ENCODE measurements at regions not wholly inside any gene's neighbourhood (a gene's known extent, or its start where the extent isn't known, plus 50 kb on each side); places are given as distances from the start of the nearest gene placed in this dataset.

GRCh38 chr9:13529321-13530104 lies 250.0 kb upstream of the MPDZ start:
- 90 to 92% methylated on average over 4 to 6 of the region's 6 CpGs for WGBS, 2 experiments (ENCODE audit: insufficient coverage in 1 of 2, insufficient read length in 1 of 2)
- Histone ChIP-seq H3K4me1 (ENCODE audit: control insufficient read depth, insufficient read depth, low read length) (no peaks in the 10 kb centered on the region), H3K27me3 (ENCODE audit: control insufficient read depth, insufficient read depth, low read length, poor library complexity, severe bottlenecking) (no peaks in the 10 kb centered on the region), H3K27ac (ENCODE audit: low read depth, low read length) (no peak overlapping the region), H3K9ac (ENCODE audit: extremely low read depth, low read length, poor library complexity, severe bottlenecking) (no peak overlapping the region), H3K36me3 (ENCODE audit: control insufficient read depth, insufficient read depth, low read length) (no peaks in the 10 kb centered on the region), H3K4me3 (ENCODE audit: low read length) (no peak overlapping the region), H3K9me3 (ENCODE audit: control insufficient read depth, low read length) (no peaks in the 10 kb centered on the region)
- Mint-ChIP-seq H3K9me3 (peaks cover 6% of the 10 kb centered on the region), H3K4me3 (no peak overlapping the region), H3K27ac (no peak overlapping the region), H3K36me3 (ENCODE audit: low read depth) (no peaks in the 10 kb centered on the region), H3K4me1 (no peaks in the 10 kb centered on the region), H3K27me3 (ENCODE audit: insufficient read depth) (peaks cover 1% of the 10 kb centered on the region)
- no peak for DNase-seq
- no peak for TF ChIP-seq CTCF (conservative IDR thresholded peaks at IDR 0.05)

GRCh38 chr9:13524245-13524644 lies 244.8 kb upstream of the MPDZ start:
- no peak overlapping the region for H3K4me3 ChIP-seq (ENCODE audit: low read length)
- DNase-seq, result no peak
- no peaks in the 10 kb centered on the region for H3K36me3 ChIP-seq (ENCODE audit: control insufficient read depth, insufficient read depth, low read length)
- no peaks in the 10 kb centered on the region for H3K27me3 ChIP-seq (ENCODE audit: control insufficient read depth, insufficient read depth, low read length, poor library complexity, severe bottlenecking)
- H3K9ac ChIP-seq (ENCODE audit: extremely low read depth, low read length, poor library complexity, severe bottlenecking), result no peak overlapping the region
- no peak for TF ChIP-seq CTCF (conservative IDR thresholded peaks at IDR 0.05)
- 90 to 96% methylated on average over 7 to 9 of the region's 9 CpGs for WGBS, 2 experiments (ENCODE audit: insufficient coverage in 1 of 2, insufficient read length in 1 of 2)
- no peaks in the 10 kb centered on the region for H3K9me3 ChIP-seq (ENCODE audit: control insufficient read depth, low read length)
- no peaks in the 10 kb centered on the region for H3K9me3 Mint-ChIP-seq
- no peak overlapping the region for H3K27ac ChIP-seq (ENCODE audit: low read depth, low read length)
- no peaks in the 10 kb centered on the region for H3K27me3 Mint-ChIP-seq (ENCODE audit: insufficient read depth)
- no peaks in the 10 kb centered on the region for H3K4me1 ChIP-seq (ENCODE audit: control insufficient read depth, insufficient read depth, low read length)
- H3K27ac Mint-ChIP-seq, result no peak overlapping the region
- peaks cover 9% of the 10 kb centered on the region for H3K4me1 Mint-ChIP-seq
- no peak overlapping the region for H3K4me3 Mint-ChIP-seq
- no peaks in the 10 kb centered on the region for H3K36me3 Mint-ChIP-seq (ENCODE audit: low read depth)

- Histone ChIP-seq H3K27me3 (ENCODE audit: control insufficient read depth, insufficient read depth, low read length, poor library complexity, severe bottlenecking) (no peaks in the 10 kb centered on the region), H3K27ac (ENCODE audit: low read depth, low read length) (no peak overlapping the region), H3K4me1 (ENCODE audit: control insufficient read depth, insufficient read depth, low read length) (no peaks in the 10 kb centered on the region), H3K9me3 (ENCODE audit: control insufficient read depth, low read length) (no peaks in the 10 kb centered on the region), H3K36me3 (ENCODE audit: control insufficient read depth, insufficient read depth, low read length) (no peaks in the 10 kb centered on the region), H3K4me3 (ENCODE audit: low read length) (no peak overlapping the region), H3K9ac (ENCODE audit: extremely low read depth, low read length, poor library complexity, severe bottlenecking) (no peak overlapping the region)
- no peak for DNase-seq
- H3K9me3 Mint-ChIP-seq, result no peaks in the 10 kb centered on the region
- no peaks in the 10 kb centered on the region for H3K27me3 Mint-ChIP-seq (ENCODE audit: insufficient read depth)
- H3K27ac Mint-ChIP-seq, result no peak overlapping the region
- WGBS, 2 experiments (ENCODE audit: insufficient coverage in 1 of 2, insufficient read length in 1 of 2), result 100% methylated on average over 1 to 2 of the region's 2 CpGs
- H3K36me3 Mint-ChIP-seq (ENCODE audit: low read depth), result no peaks in the 10 kb centered on the region
- H3K4me3 Mint-ChIP-seq, result no peak overlapping the region
- TF ChIP-seq CTCF (conservative IDR thresholded peaks at IDR 0.05), result no peak
- H3K4me1 Mint-ChIP-seq, result peaks cover 9% of the 10 kb centered on the region
Observed at GRCh38 chr9:13520069-13520468, 240.6 kb upstream of the MPDZ start.
